C4-2B (cell line): ENCODE measurements at regions not wholly inside any gene's neighbourhood (a gene's known extent, or its start where the extent isn't known, plus 50 kb on each side); places are given as distances from the start of the nearest gene placed in this dataset.

Experiments used
- ZFX ChIP-seq: fragments of 450-650 bp; IDR thresholded peaks from 2 replicates; pipeline ENCODE4 v1.6.1; 2017
- TF ChIP-seq, protein P1 (sequence below): fragments of 450-650 bp; conservative IDR thresholded peaks from 2 replicates; pipeline ENCODE4 v1.5.1; 2017; ENCODE audit warnings: mild to moderate bottlenecking

DNA sequence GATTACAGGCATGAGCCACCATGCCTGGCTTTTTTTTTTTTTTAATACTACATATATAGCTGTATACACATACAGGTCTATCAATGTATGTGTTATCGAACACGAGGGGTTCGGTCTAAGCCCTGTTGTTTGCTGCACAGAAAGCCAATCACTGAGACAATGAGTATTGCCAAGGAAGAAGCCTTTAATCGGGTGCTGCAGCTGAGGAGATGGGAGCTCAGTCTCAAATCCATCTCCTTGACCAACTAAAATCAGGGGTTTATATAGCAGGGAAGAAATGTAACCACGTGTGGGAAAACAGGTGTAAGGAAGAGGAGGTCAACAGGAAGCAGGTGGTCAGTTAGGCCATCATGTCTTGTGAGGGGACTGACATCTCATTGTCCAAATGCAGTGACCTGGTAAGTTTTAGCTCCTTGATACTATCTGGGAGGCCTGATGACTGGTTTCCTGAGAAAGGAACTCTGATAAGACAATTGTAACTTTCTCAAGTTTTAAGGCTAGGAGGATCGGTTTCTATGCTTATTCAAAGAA, 80.9 kb upstream of the MAP1LC3B2 start:
- TF ChIP-seq ZFX, result no peak
- TF ChIP-seq, protein P1, sequence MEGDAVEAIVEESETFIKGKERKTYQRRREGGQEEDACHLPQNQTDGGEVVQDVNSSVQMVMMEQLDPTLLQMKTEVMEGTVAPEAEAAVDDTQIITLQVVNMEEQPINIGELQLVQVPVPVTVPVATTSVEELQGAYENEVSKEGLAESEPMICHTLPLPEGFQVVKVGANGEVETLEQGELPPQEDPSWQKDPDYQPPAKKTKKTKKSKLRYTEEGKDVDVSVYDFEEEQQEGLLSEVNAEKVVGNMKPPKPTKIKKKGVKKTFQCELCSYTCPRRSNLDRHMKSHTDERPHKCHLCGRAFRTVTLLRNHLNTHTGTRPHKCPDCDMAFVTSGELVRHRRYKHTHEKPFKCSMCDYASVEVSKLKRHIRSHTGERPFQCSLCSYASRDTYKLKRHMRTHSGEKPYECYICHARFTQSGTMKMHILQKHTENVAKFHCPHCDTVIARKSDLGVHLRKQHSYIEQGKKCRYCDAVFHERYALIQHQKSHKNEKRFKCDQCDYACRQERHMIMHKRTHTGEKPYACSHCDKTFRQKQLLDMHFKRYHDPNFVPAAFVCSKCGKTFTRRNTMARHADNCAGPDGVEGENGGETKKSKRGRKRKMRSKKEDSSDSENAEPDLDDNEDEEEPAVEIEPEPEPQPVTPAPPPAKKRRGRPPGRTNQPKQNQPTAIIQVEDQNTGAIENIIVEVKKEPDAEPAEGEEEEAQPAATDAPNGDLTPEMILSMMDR, result no peak
